ENCODE measurements at regions not wholly inside any gene's neighbourhood (a gene's known extent, or its start where the extent isn't known, plus 50 kb on each side); places are given as distances from the start of the nearest gene placed in this dataset.

- TF ChIP-seq POLR2A (IDR thresholded peaks at IDR 0.05) (no peak), CTCF (IDR thresholded peaks at IDR 0.05) (no peak), POLR2AphosphoS5 (IDR thresholded peaks at IDR 0.05) (no peak)
Observed at GRCh38 chr6:149174962-149175361, 142.6 kb upstream of the TAB2 start.
